ENCODE measurements at regions not wholly inside any gene's neighbourhood (a gene's known extent, or its start where the extent isn't known, plus 50 kb on each side); places are given as distances from the start of the nearest gene placed in this dataset.

- DNase-seq = no peak
These were observed 418.7 kb downstream of the MTX2 start for GRCh38 chr2:176687944-176688343.

GRCh38 chr2:176689711-176690110 lies 420.5 kb downstream of the MTX2 start:
- DNase-seq = no peak

GRCh38 chr2:176691471-176691870 lies 422.2 kb downstream of the MTX2 start:
- DNase-seq = no peak

DNA sequence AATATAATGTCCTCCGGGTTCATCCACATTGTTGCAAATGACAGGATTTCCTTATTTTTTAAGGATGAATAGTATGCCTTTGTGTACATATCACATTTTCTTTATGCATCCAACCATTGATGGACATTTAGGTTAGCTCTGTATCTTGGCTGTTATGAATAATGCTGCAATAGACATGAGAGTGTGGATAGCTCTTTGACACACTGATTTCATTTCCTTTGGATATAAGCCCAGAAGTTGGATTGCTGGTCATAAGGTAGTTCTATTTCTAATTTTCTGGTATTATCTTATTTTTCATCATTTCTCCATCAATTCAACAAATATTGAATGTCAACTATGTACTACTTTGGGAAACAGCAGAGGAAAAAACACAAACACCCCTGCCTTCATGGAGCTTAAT lies 423.3 kb downstream of the MTX2 start:
- no peak for DNase-seq

GRCh38 chr2:176699098-176699497 lies 429.9 kb downstream of the MTX2 start:
- DNase-seq = no peak

DNA sequence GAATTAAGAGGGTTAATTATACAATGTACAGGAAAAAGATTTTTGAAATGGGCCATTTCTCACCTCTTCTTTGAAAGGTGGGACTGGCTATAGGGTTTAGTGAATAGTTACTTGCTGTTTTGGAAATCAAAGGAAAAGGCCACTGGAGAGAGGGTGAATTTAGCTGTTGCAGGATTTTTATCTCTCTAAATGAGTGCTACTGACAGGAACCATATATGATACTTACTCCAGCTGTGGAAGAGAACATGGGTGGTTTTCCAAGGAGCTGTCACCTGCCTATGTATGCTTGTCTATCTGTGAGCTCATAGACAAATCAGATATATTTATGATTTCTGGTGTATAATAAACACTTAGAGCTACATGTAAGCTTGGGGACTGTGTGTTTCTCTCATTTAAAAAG lies 430.4 kb downstream of the MTX2 start:
- DNase-seq = no peak

- DNase-seq = no peak
These were observed 432.9 kb downstream of the MTX2 start for GRCh38 chr2:176702131-176702530.

DNA sequence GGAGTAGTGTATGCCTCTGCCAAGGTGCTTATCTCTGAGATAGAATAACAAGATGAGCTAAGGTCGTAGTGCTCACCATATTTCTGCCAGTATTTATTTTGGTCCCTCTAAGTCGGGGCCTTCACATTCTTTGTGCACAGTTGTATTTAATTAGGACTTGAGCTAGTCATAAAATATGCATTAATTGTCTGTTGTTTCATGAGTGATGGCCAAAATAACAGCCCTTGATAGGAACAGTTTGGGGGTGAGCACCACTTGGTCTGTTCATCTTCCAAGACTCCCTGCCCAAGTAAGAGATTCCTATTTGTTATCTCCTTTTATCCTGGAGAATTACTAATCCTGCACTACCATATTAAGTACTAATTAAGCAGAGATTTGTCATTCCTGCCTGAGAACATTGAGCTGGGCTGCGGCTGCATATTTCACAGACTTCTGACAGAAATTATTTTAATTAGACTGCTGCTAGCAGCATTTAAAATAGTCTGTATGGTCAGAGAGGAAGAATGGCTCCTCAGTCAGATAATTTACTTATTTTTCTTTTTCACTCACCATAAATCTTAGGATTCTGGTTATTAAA lies 435.1 kb downstream of the MTX2 start:
- no peak for DNase-seq

- DNase-seq = no peak
These were observed 440.1 kb downstream of the MTX2 start for GRCh38 chr2:176709149-176709951.

- DNase-seq = no peak
These were observed 440.7 kb downstream of the MTX2 start for GRCh38 chr2:176709991-176710390.

DNA sequence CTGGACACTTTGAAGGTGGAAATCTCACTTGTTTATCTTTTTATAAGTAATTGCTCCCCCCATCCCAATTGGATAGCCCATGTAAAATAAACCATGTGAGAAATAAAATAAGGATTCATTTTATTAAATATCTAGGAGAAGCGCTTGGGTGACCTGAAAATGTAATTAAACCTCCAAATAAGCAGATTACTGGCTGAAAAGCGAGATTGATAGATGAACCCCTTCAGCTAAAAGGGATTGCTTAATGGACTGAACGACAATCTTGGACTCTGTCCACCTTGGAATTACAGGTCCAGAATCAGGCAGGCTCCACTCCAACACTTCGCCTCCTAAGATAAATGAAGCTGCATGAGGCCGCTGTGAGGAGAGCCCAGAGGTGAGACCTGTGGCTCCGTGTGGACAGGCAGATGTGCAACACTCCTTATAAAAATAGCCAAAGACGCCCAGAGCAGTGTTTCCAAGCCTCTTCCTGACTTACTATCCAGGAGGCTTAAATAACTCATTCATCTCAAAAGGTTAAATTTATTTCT lies 441.5 kb downstream of the MTX2 start:
- no peak for DNase-seq

DNA sequence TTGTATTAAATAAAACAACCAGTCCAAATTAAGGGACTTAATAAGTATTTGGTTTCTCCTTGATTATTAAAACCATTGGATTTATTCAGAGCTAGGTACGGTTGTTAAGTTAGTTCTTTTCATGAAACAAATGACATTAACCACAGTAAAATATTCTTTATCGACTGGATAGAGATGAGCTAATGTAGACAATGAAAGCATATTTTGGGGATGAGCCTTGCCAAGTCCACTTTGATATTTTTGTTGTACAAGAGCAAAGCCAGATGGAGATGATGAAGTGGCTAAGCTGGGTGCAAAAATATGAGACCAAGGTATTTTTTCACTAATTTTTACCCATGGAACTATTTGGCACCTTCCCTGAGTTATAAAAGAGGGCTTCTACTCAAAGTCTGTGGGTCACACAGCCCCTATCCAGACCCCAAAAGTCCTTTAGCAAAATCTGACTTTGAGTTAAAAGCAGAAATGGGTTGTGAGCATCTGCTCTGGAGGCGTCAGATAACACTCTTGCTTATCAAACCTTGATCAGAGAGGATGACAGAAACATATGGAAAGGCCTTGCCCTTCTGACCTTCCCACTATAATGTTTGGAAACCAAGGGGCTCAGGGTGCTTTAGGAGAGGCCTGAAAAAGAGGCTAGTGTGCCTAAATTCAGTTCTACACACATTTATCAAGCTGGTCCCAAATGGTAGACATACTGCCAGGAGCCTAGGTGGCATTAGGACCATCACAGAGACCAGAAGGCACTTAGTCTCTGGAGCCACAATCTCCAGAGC lies 456.8 kb downstream of the MTX2 start:
- no peak for DNase-seq

DNA sequence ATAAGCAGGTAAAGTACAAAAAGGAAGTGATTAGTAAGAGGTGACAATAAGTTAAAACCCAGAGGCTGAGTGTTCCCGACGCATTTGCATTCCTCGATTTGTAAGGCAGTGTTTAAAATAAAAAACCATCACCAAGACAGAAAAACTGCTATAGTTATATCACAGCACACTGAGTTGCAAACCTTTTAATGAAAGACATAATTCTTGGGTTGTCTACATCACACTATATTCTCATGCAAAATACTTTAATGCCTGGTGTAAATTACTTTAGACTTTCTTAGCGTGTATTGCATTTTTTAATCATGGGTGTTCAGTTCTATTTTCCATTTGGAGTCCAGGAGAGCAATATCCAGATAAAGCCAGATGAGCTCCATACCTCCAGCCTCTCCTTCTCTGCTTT lies 458.5 kb downstream of the MTX2 start:
- DNase-seq = no peak

DNA sequence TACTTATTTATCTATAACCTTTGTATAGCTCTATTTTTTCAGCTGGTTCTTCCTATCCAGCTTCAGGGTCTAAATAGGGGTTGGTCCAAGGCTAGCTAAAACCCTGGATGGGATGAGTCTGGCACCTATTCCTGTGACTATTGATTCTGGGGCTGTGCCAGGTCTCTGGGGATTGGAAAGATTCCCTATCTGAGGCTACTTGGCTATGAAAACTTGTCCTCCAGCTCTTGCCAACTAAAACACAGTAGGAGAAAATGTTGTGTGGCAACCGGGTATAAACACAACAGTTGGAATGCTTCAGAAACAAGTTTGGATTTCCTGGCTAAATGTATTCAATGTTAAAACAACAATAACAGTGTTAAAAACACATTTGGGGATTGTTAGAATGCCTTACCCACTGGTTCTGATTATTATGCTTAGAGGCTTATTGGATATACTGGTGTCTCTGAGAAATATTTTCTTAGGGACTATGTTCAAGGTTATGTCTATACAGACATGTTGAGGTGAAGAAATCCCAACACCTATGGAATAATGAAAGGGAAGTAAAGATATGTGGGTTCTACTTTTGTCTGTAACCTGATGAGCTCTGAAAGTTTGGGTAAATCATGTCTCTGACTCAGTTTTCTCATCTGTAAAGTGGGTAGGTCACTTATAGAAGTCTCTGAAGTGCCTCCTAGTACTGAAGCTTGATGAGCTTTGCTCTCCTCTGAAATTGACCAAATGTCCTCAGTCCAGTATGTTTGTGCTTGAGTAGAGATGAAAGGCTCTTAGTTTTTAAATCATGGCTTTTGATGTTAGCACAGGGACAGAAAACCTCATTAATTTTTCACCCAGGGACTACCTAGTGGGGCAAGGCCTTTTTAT lies 460.7 kb downstream of the MTX2 start:
- DNase-seq = no peak

GRCh38 chr2:176732780-176733179 lies 463.5 kb downstream of the MTX2 start:
- DNase-seq = no peak

DNA sequence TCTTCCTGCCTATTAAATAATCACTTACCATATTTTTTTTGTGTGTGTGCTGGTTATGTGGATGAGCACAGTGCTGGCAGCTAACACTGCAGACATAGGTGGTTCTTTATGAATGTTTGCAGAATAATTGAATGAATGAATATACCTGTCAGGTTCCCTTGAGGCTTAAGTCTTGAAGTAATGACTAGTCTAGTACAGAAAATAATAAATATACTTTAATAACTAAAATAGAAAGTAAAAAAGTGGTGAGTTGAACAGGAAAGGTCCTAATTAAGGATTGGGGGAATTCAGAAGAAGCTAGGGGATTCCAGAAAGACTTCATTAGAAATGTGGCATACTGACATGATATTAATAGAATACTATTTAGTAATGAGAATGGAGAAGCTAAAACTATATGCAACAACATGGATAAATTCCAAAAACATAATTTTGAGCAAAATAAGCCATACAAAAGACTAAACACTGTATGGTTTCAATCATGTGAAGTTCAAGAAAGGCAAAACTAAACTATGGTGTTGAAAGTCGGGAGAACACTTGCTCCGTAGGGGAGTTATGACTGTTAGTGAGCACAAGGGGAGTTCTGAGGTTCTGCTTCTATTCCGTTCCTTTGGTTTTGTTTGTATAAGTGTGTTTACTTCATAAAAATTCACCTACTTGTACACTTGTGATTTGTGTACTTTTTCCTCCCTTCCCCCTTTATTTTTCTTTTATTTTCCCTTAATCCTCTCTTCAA lies 464.6 kb downstream of the MTX2 start:
- DNase-seq = no peak

DNA sequence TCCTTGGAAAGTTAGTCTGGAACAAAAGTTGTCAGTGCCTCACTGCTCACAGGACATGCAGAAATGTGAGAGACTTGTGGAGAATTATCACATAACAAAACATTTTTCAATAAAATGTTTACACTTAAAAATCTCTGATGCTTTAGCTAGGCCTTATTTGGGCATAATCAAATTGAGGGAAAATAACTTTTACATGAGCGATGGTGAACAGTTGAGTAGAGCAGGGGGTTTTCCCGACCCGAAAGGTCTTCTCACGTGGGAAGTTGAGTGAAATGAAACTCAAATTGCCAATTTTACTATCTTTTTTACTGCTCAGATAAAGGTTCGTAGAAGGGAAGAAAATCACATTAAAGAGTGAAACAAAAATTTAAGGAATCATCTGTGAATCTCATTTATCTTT lies 465.6 kb downstream of the MTX2 start:
- no peak for DNase-seq

GRCh38 chr2:176742271-176742670 lies 470.3 kb upstream of the HNRNPA3 start:
- no peak for DNase-seq

- DNase-seq = no peak
These were observed 468.9 kb upstream of the HNRNPA3 start for GRCh38 chr2:176743671-176744070.

- DNase-seq = no peak
These were observed 468.4 kb upstream of the HNRNPA3 start for GRCh38 chr2:176744146-176744545.

- no peak for DNase-seq
These were observed 466.9 kb upstream of the HNRNPA3 start for GRCh38 chr2:176745543-176746200.

DNA sequence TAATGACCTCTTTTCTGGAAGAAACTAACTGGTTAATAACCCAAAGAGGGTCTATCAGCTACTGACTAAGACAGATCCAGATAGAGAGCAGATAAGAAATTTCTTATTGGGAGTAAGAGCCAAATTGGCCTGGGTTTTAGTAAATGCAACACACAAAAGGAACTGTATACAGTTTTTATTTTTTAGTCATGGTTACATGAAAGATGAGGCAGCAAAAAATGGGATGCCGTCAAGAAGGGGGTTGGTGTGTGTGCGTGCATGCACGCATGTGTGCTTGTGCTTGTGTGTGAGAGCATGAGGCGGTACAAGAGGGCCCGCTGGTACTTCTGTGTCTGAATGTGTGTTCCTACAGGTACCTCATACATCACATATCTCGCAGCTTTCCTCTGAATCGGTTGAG lies 466.2 kb upstream of the HNRNPA3 start:
- DNase-seq = no peak

All from CD4-positive, alpha-beta T cell treated with Interleukin-4 for 4 hours (primary cell).